Right lobe of liver (tissue), 6 donors: ENCODE measurements at regions not wholly inside any gene's neighbourhood (a gene's known extent, or its start where the extent isn't known, plus 50 kb on each side); places are given as distances from the start of the nearest gene placed in this dataset.

Experiments
- ATAC-seq, 4 donors: fragments of 200-7000 bp; cut with Tn5 transposase; one replicate each; pipeline ENCODE4 v1.9.1; 2020; ENCODE audit warnings: mild to moderate bottlenecking in 4 of 4, moderate library complexity in 4 of 4
- DNase-seq, 3 donors: peaks; one replicate each; pipeline ENCODE4 v3.0.0-alpha.2; 2020
- H3K27ac ChIP-seq, 3 donors: fragments of 200-600 bp; one replicate each; pipeline ENCODE4 v1.8.0; 2022
- H3K27me3 ChIP-seq, 2 donors: fragments of 200-600 bp; one replicate each; pipeline ENCODE4 v1.8.0; 2022
- H3K36me3 ChIP-seq, 4 donors: fragments of 200-600 bp; sonication (generic) in 1 of 4; one replicate each; pipeline versions ENCODE4 v1.5.1 to v1.8.0; 2017 to 2022; ENCODE audit warnings: control low read depth in 1 of 4
- H3K4me1 ChIP-seq, 4 donors: fragments of 200-600 bp; sonication (generic) in 1 of 4; one replicate each; pipeline versions ENCODE4 v1.5.1 to v1.8.0; 2017 to 2022; ENCODE audit warnings: control low read depth in 1 of 4
- H3K4me3 ChIP-seq, 3 donors: fragments of 200-600 bp; one replicate each; pipeline ENCODE4 v1.8.0; 2022
- H3K9me3 ChIP-seq, 4 donors: fragments of 200-600 bp; sonication (generic) in 1 of 4; one replicate each; pipeline versions ENCODE4 v1.5.1 to v1.8.0; 2017 to 2022; ENCODE audit warnings: control low read depth in 1 of 4
- CTCF ChIP-seq, 4 donors: fragments of 200-600 bp in 3 of 4; fragments of 450-650 bp in 1 of 4; IDR thresholded peaks; one replicate each; pipeline versions ENCODE4 v1.5.1 to v1.8.0; 2016 to 2022; ENCODE audit warnings: antibody characterized with exemption in 4 of 4, mild to moderate bottlenecking in 2 of 4
- POLR2A ChIP-seq: fragments of 450-650 bp; IDR thresholded peaks from one replicate; pipeline ENCODE4 v1.6.1; 2017; ENCODE audit warnings: antibody characterized with exemption, mild to moderate bottlenecking
- WGBS: methylation state at CpG from one replicate; pipeline ENCODE4 v1.1.6; 2018; ENCODE audit warnings: low coverage, low lambda C conversion rate; ENCODE audit not compliant: insufficient coverage; ENCODE audit errors: missing lambda C conversion rate; 5-methylcytosine and 5-hydroxymethylcytosine counted together
- intact Hi-C, 2 donors: fragments of 100-400 bp; cut with DNase I; formaldehyde crosslinking; loops; one replicate each; pipeline versions ENCODE4 v1.11.2 to v1.14.1; 2022
- donor health status: DM: no; HTN: yes; CAD: no.
- donor health status: DM: no; HTN: no; CAD: no.
- donor health status: DM: no; HTN: no; CAD: no.
- donor health status: DM: no; HTN: yes; CAD: no.
- donor health status: DM: no; HTN: yes; CAD: no.

- Histone ChIP-seq H3K4me1 (no peaks in the 10 kb centered on the region), H3K27ac (no peak overlapping the region), H3K9me3 (no peaks in the 10 kb centered on the region), H3K27me3 (no peaks in the 10 kb centered on the region), H3K4me3 (no peak overlapping the region), H3K36me3 (no peaks in the 10 kb centered on the region)
- WGBS: 86% methylated on average over 1 of the region's 1 CpG
- TF ChIP-seq CTCF (IDR thresholded peaks at IDR 0.05) (no peak), POLR2A (no peak)
- DNase-seq (no peak), ATAC-seq (no peak)
- intact Hi-C loops: no loop called here
These were observed 68.4 kb upstream of the TNFSF4 start for GRCh38 chr1:173275496-173275895.

- Histone ChIP-seq H3K27ac (no peak overlapping the region), H3K27me3 (no peaks in the 10 kb centered on the region), H3K4me3 (no peak overlapping the region), H3K9me3 (no peaks in the 10 kb centered on the region), H3K36me3 (no peaks in the 10 kb centered on the region), H3K4me1 (no peaks in the 10 kb centered on the region)
- TF ChIP-seq CTCF (IDR thresholded peaks at IDR 0.05) (no peak), POLR2A (no peak)
- intact Hi-C loops: no loop called here
- DNase-seq (no peak), ATAC-seq (no peak)
- 79% methylated on average over 3 of the region's 3 CpGs for WGBS
These were observed 70.0 kb upstream of the TNFSF4 start for GRCh38 chr1:173276922-173277800.

- TF ChIP-seq CTCF (IDR thresholded peaks at IDR 0.05) (no peak), POLR2A (no peak)
- intact Hi-C loops: no loop called here
- Histone ChIP-seq H3K4me1 (no peaks in the 10 kb centered on the region), H3K9me3 (no peaks in the 10 kb centered on the region), H3K36me3 (no peaks in the 10 kb centered on the region), H3K27me3 (no peaks in the 10 kb centered on the region), H3K27ac (no peak overlapping the region), H3K4me3 (no peak overlapping the region)
- DNase-seq (no peak), ATAC-seq (no peak)
- WGBS: 78% methylated on average over 7 of the region's 7 CpGs
These were observed 73.9 kb upstream of the TNFSF4 start for GRCh38 chr1:173280899-173281660.

- DNase-seq: no peak
- WGBS: 95% methylated on average over 3 of the region's 3 CpGs
- Histone ChIP-seq H3K9me3 (no peaks in the 10 kb centered on the region), H3K4me1 (no peaks in the 10 kb centered on the region), H3K4me3 (no peak overlapping the region), H3K27ac (no peak overlapping the region), H3K36me3 (no peaks in the 10 kb centered on the region), H3K27me3 (no peaks in the 10 kb centered on the region)
- no peak for TF ChIP-seq CTCF (IDR thresholded peaks at IDR 0.05)
- no peak for TF ChIP-seq POLR2A
- intact Hi-C loops: no loop called here
- ATAC-seq: no peak
These were observed 77.9 kb upstream of the TNFSF4 start for GRCh38 chr1:173285048-173285447.
